ENCODE measurements at regions not wholly inside any gene's neighbourhood (a gene's known extent, or its start where the extent isn't known, plus 50 kb on each side); places are given as distances from the start of the nearest gene placed in this dataset.

GRCh38 chr14:42961509-42961908 lies 1354.8 kb downstream of the LRFN5 start (continued):
- TF ChIP-seq CBX8 (IDR thresholded peaks at IDR 0.05) (no peak), TFCP2L1 (CRISPR knock-in tag; IDR thresholded peaks at IDR 0.05) (no peak), HOXB5 (CRISPR knock-in tag; IDR thresholded peaks at IDR 0.05) (no peak), ZFP36 (IDR thresholded peaks at IDR 0.05; ENCODE audit: borderline replicate concordance, partially characterized antibody) (no peak), NR3C1 (IDR thresholded peaks at IDR 0.05) (no peak), FOXS1 (CRISPR knock-in tag; IDR thresholded peaks at IDR 0.05) (no peak), MAZ (IDR thresholded peaks at IDR 0.05; ENCODE audit: borderline replicate concordance, low read depth, low read length) (no peak), ZNF302 (CRISPR knock-in tag; IDR thresholded peaks at IDR 0.05) (no peak)

- H3K9me3 ChIP-seq = no peaks in the 10 kb centered on the region
- H3K4me2 ChIP-seq = no peak overlapping the region
- DNase-seq (ENCODE audit: low read depth in 1 of 2, low spot score in 1 of 2) (no peak), ATAC-seq (no peak), FAIRE-seq (no peak)
- POLR2A ChIA-PET = no interaction called here
- no peak overlapping the region for H3K27ac ChIP-seq
- CTCF ChIA-PET = no interaction called here
- WGBS (ENCODE audit: missing lambda C conversion rate) = 29% methylated on average over 6 of the region's 6 CpGs
- no peaks in the 10 kb centered on the region for H3K4me1 ChIP-seq
- H3K4me3 ChIP-seq = no peak overlapping the region
- TF ChIP-seq RARB (CRISPR knock-in tag; IDR thresholded peaks at IDR 0.05) = no peak
- TF ChIP-seq ESRRA (IDR thresholded peaks at IDR 0.05; ENCODE audit: borderline replicate concordance, low read length) = no peak
- no peak for TF ChIP-seq SREBF2 (IDR thresholded peaks at IDR 0.05)
These were observed 1343.7 kb downstream of the LRFN5 start for GRCh38 chr14:42950363-42950762.

GRCh38 chr14:42947991-42948390 lies 1341.3 kb downstream of the LRFN5 start:
- Histone ChIP-seq H3K4me2 (no peak overlapping the region), H3K4me1 (no peaks in the 10 kb centered on the region), H3K4me3 (no peak overlapping the region), H3K27ac (no peak overlapping the region), H3K9me3 (no peaks in the 10 kb centered on the region)
- no peak for FAIRE-seq
- ChIA-PET POLR2A (no interaction called here), CTCF (no interaction called here)
- DNase-seq (ENCODE audit: low read depth in 1 of 2, low spot score in 1 of 2) = no peak
- no peak for ATAC-seq
- TF ChIP-seq MAFK (IDR thresholded peaks at IDR 0.05; ENCODE audit: partially characterized antibody) = no peak
- TF ChIP-seq ZC3H11A (IDR thresholded peaks at IDR 0.05) = no peak
- TF ChIP-seq MYC (IDR thresholded peaks at IDR 0.05; ENCODE audit: borderline replicate concordance, low read length) = no peak
- no peak for TF ChIP-seq POLR2AphosphoS2 (conservative IDR thresholded peaks at IDR 0.05; ENCODE audit: low read length)
- TF ChIP-seq RNF2 (IDR thresholded peaks at IDR 0.05; ENCODE audit: borderline replicate concordance, low read depth) = no peak
- TF ChIP-seq EP300 (IDR thresholded peaks at IDR 0.05) = no peak
- no peak for TF ChIP-seq EHF (CRISPR knock-in tag; IDR thresholded peaks at IDR 0.05)
- TF ChIP-seq TP53 (CRISPR knock-in tag; IDR thresholded peaks at IDR 0.05) = no peak
- no peak for TF ChIP-seq FOXS1 (CRISPR knock-in tag; IDR thresholded peaks at IDR 0.05)
- TF ChIP-seq CEBPB (IDR thresholded peaks at IDR 0.05) = no peak

- ATAC-seq (no peak), DNase-seq (ENCODE audit: low read depth in 1 of 2, low spot score in 1 of 2) (no peak), FAIRE-seq (no peak)
- POLR2A ChIA-PET = no interaction called here
- H3K9me3 ChIP-seq = no peaks in the 10 kb centered on the region
- no peak overlapping the region for H3K4me3 ChIP-seq
- CTCF ChIA-PET = interaction anchor here (0.7 kb wide), 1 partner anchor 22 kb away, joined by 3 read pairs; no protein-coding TSS in a partner anchor
- no peak overlapping the region; the same call in 2 of the 3 replicates for H3K4me2 ChIP-seq
- 23% methylated on average over 2 of the region's 2 CpGs for WGBS (ENCODE audit: missing lambda C conversion rate)
- TF ChIP-seq MAFK (IDR thresholded peaks at IDR 0.05; ENCODE audit: partially characterized antibody) (no peak), TFCP2L1 (CRISPR knock-in tag; IDR thresholded peaks at IDR 0.05) (no peak), HOXA7 (CRISPR knock-in tag; IDR thresholded peaks at IDR 0.05) (no peak), CEBPB (IDR thresholded peaks at IDR 0.05) (no peak), NFE2L2 (conservative IDR thresholded peaks at IDR 0.05; ENCODE audit: low read length) (no peak), FOSB (CRISPR knock-in tag; IDR thresholded peaks at IDR 0.05) (no peak)
- no peak overlapping the region for H3K27ac ChIP-seq
- no peaks in the 10 kb centered on the region for H3K4me1 ChIP-seq
These were observed 1337.6 kb downstream of the LRFN5 start for GRCh38 chr14:42944284-42944683.

- ATAC-seq = no peak
- TF ChIP-seq RCOR1 (IDR thresholded peaks at IDR 0.05; ENCODE audit: low read depth, low read length) (no peak), HOXA7 (CRISPR knock-in tag; IDR thresholded peaks at IDR 0.05) (no peak), CTCF (IDR thresholded peaks at IDR 0.05) (no peak), KDM5A (IDR thresholded peaks at IDR 0.05) (no peak), NR3C1 (IDR thresholded peaks at IDR 0.05) (no peak)
- WGBS (ENCODE audit: missing lambda C conversion rate) = 60% methylated on average over 2 of the region's 2 CpGs
- ChIA-PET CTCF (no interaction called here), POLR2A (no interaction called here)
- FAIRE-seq = peak; percentile 59
- no peak overlapping the region for H3K4me3 ChIP-seq
- H3K4me1 ChIP-seq = no peaks in the 10 kb centered on the region
- no peaks in the 10 kb centered on the region; the same call in 2 of the 3 replicates for H3K9me3 ChIP-seq
- DNase-seq (ENCODE audit: low read depth in 1 of 2, low spot score in 1 of 2) = no peak
- no peak overlapping the region for H3K27ac ChIP-seq
- H3K4me2 ChIP-seq = no peak overlapping the region
These were observed 1324.6 kb downstream of the LRFN5 start for GRCh38 chr14:42931308-42931707.
